ENCODE measurements at regions not wholly inside any gene's neighbourhood (a gene's known extent, or its start where the extent isn't known, plus 50 kb on each side); places are given as distances from the start of the nearest gene placed in this dataset.

DNA sequence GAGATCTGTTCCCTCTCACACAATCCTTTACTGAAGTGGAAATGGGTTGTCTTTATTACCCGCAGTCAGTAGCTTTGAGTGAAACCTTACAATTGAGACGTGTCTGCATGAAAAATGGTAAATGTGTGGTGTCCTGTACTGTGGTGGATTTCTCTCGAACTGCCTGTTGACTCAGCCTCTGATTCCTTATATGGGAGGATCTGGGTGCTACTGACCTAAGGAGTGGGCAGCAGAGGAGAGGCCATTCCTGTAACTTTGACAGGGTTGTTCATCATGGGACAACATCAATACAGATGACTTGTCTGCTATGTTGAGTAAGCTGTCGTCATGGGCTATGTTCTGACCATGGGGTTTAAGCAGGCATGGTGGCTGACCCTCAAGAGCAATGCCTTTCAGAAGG, 159.6 kb upstream of the WDR1 start:
- TF ChIP-seq, protein P1, sequence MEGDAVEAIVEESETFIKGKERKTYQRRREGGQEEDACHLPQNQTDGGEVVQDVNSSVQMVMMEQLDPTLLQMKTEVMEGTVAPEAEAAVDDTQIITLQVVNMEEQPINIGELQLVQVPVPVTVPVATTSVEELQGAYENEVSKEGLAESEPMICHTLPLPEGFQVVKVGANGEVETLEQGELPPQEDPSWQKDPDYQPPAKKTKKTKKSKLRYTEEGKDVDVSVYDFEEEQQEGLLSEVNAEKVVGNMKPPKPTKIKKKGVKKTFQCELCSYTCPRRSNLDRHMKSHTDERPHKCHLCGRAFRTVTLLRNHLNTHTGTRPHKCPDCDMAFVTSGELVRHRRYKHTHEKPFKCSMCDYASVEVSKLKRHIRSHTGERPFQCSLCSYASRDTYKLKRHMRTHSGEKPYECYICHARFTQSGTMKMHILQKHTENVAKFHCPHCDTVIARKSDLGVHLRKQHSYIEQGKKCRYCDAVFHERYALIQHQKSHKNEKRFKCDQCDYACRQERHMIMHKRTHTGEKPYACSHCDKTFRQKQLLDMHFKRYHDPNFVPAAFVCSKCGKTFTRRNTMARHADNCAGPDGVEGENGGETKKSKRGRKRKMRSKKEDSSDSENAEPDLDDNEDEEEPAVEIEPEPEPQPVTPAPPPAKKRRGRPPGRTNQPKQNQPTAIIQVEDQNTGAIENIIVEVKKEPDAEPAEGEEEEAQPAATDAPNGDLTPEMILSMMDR (IDR thresholded peaks at IDR 0.05): no peak
- TF ChIP-seq POLR2A (IDR thresholded peaks at IDR 0.05): no peak
